DMS153 (cell line): ENCODE measurements at regions not wholly inside any gene's neighbourhood (a gene's known extent, or its start where the extent isn't known, plus 50 kb on each side); places are given as distances from the start of the nearest gene placed in this dataset.
A peak's percentile ranks its signal among the peaks of the same experiment; 100 is the strongest.

ENCODE experiments used
- DNase-seq: peaks from one replicate; lab custom pipeline; 2025; lab: John Stamatoyannopoulos, UW

GRCh38 chr10:78516236-78516635 lies 482.6 kb downstream of the RPS24 start:
- DNase-seq, result no peak

GRCh38 chr10:78516756-78517155 lies 483.1 kb downstream of the RPS24 start:
- no peak for DNase-seq

- no peak for DNase-seq
These were observed 484.6 kb downstream of the RPS24 start for GRCh38 chr10:78518224-78518623.

GRCh38 chr10:78520737-78521430 lies 487.2 kb downstream of the RPS24 start:
- DNase-seq, result peak; percentile 75

- DNase-seq, result no peak
These were observed 489.8 kb downstream of the RPS24 start for GRCh38 chr10:78523453-78523852.

- DNase-seq, result no peak
These were observed 490.7 kb downstream of the RPS24 start for GRCh38 chr10:78524342-78524741.

- DNase-seq, result peak; percentile 79
These were observed 491.3 kb downstream of the RPS24 start for GRCh38 chr10:78524941-78525340.

- no peak for DNase-seq
These were observed 492.7 kb downstream of the RPS24 start for GRCh38 chr10:78526347-78526746.

GRCh38 chr10:78527296-78527695 lies 493.6 kb downstream of the RPS24 start:
- no peak for DNase-seq

- peak; percentile 100 for DNase-seq
These were observed 495.1 kb downstream of the RPS24 start for GRCh38 chr10:78528749-78529204.

GRCh38 chr10:78529262-78529661 lies 495.6 kb downstream of the RPS24 start:
- DNase-seq, result peak; percentile 100

GRCh38 chr10:78531088-78531487 lies 497.4 kb downstream of the RPS24 start:
- no peak for DNase-seq

- no peak for DNase-seq
These were observed 498.9 kb downstream of the RPS24 start for GRCh38 chr10:78532480-78533042.

- no peak for DNase-seq
These were observed 499.4 kb downstream of the RPS24 start for GRCh38 chr10:78533098-78533497.

- DNase-seq, result no peak
These were observed 500.1 kb downstream of the RPS24 start for GRCh38 chr10:78533776-78534175.

- no peak for DNase-seq
These were observed 502.1 kb downstream of the RPS24 start for GRCh38 chr10:78535716-78536218.

- no peak for DNase-seq
These were observed 503.4 kb downstream of the RPS24 start for GRCh38 chr10:78537018-78537417.

GRCh38 chr10:78539247-78539766 lies 505.6 kb downstream of the RPS24 start:
- no peak for DNase-seq

- no peak for DNase-seq
These were observed 506.9 kb downstream of the RPS24 start for GRCh38 chr10:78540355-78541076.

- DNase-seq, result no peak
These were observed 507.9 kb downstream of the RPS24 start for GRCh38 chr10:78541481-78542140.

- DNase-seq, result no peak
These were observed 508.5 kb downstream of the RPS24 start for GRCh38 chr10:78542141-78542489.

- DNase-seq, result no peak
These were observed 508.9 kb downstream of the RPS24 start for GRCh38 chr10:78542521-78542920.
